ENCODE measurements at regions not wholly inside any gene's neighbourhood (a gene's known extent, or its start where the extent isn't known, plus 50 kb on each side); places are given as distances from the start of the nearest gene placed in this dataset.

- H3K9me2 ChIP-seq (replicated peaks; ENCODE audit: control insufficient read depth, low read length) = no peaks in the 10 kb centered on the region
- H3K9me3 ChIP-seq (ENCODE audit: control insufficient read depth, insufficient read depth, low read length) = no peaks in the 10 kb centered on the region
- H4K20me1 ChIP-seq (ENCODE audit: control insufficient read depth, insufficient read depth, low read depth, low read length) = no peaks in the 10 kb centered on the region
- H3K79me2 ChIP-seq (ENCODE audit: control insufficient read depth, low read length) = no peaks in the 10 kb centered on the region
- TF ChIP-seq CTCF (IDR thresholded peaks at IDR 0.05; ENCODE audit: low read depth, low read length, poor library complexity, severe bottlenecking) = no peak
- TF ChIP-seq EZH2phosphoT487 (IDR thresholded peaks at IDR 0.05; ENCODE audit: borderline replicate concordance, low read length) = no peak
- no peak overlapping the region for H3K4me3 ChIP-seq (ENCODE audit: low read length)
- H3K27me3 ChIP-seq (ENCODE audit: control insufficient read depth, low read length) = 0 out of 2 replicates have a peak, but pooled peaks cover 3% of the 10 kb centered on the region
- no peaks in the 10 kb centered on the region for H3F3A ChIP-seq (ENCODE audit: control insufficient read depth, insufficient read depth)
- H3K4me1 ChIP-seq (ENCODE audit: control insufficient read depth, low read length) = no peaks in the 10 kb centered on the region
- H3K36me3 ChIP-seq (ENCODE audit: control insufficient read depth, low read length) = no peaks in the 10 kb centered on the region
- H3K4me2 ChIP-seq (ENCODE audit: low read length) = no peak overlapping the region
- no peak overlapping the region for H3K27ac ChIP-seq (ENCODE audit: low read depth, low read length)
Observed at GRCh38 chr3:124582621-124583395, 147.4 kb upstream of the UMPS start.

- Histone ChIP-seq H3K27ac (ENCODE audit: low read depth, low read length) (no peak overlapping the region), H3K27me3 (ENCODE audit: control insufficient read depth, low read length) (0 out of 2 replicates have a peak, but pooled peaks cover 3% of the 10 kb centered on the region), H3K9me2 (replicated peaks; ENCODE audit: control insufficient read depth, low read length) (no peaks in the 10 kb centered on the region), H3K36me3 (ENCODE audit: control insufficient read depth, low read length) (no peaks in the 10 kb centered on the region), H3K9me3 (ENCODE audit: control insufficient read depth, insufficient read depth, low read length) (no peaks in the 10 kb centered on the region), H3F3A (ENCODE audit: control insufficient read depth, insufficient read depth) (no peaks in the 10 kb centered on the region), H3K79me2 (ENCODE audit: control insufficient read depth, low read length) (no peaks in the 10 kb centered on the region), H3K4me2 (ENCODE audit: low read length) (no peak overlapping the region), H3K4me3 (ENCODE audit: low read length) (no peak overlapping the region), H3K4me1 (ENCODE audit: control insufficient read depth, low read length) (no peaks in the 10 kb centered on the region), H4K20me1 (ENCODE audit: control insufficient read depth, insufficient read depth, low read depth, low read length) (no peaks in the 10 kb centered on the region)
- TF ChIP-seq CTCF (IDR thresholded peaks at IDR 0.05; ENCODE audit: low read depth, low read length, poor library complexity, severe bottlenecking) (no peak), EZH2phosphoT487 (IDR thresholded peaks at IDR 0.05; ENCODE audit: borderline replicate concordance, low read length) (no peak)
Observed at GRCh38 chr3:124584245-124584551, 146.1 kb upstream of the UMPS start.

GRCh38 chr3:124584552-124585391 lies 145.5 kb upstream of the UMPS start:
- Histone ChIP-seq H3K9me3 (ENCODE audit: control insufficient read depth, insufficient read depth, low read length) (no peaks in the 10 kb centered on the region), H3F3A (ENCODE audit: control insufficient read depth, insufficient read depth) (no peaks in the 10 kb centered on the region), H4K20me1 (ENCODE audit: control insufficient read depth, insufficient read depth, low read depth, low read length) (no peaks in the 10 kb centered on the region), H3K36me3 (ENCODE audit: control insufficient read depth, low read length) (no peaks in the 10 kb centered on the region), H3K9me2 (replicated peaks; ENCODE audit: control insufficient read depth, low read length) (no peaks in the 10 kb centered on the region), H3K27ac (ENCODE audit: low read depth, low read length) (no peak overlapping the region), H3K79me2 (ENCODE audit: control insufficient read depth, low read length) (no peaks in the 10 kb centered on the region), H3K4me2 (ENCODE audit: low read length) (no peak overlapping the region), H3K4me3 (ENCODE audit: low read length) (no peak overlapping the region), H3K27me3 (ENCODE audit: control insufficient read depth, low read length) (0 out of 2 replicates have a peak, but pooled peaks cover 3% of the 10 kb centered on the region), H3K4me1 (ENCODE audit: control insufficient read depth, low read length) (no peaks in the 10 kb centered on the region)
- TF ChIP-seq CTCF (IDR thresholded peaks at IDR 0.05; ENCODE audit: low read depth, low read length, poor library complexity, severe bottlenecking) (no peak), EZH2phosphoT487 (IDR thresholded peaks at IDR 0.05; ENCODE audit: borderline replicate concordance, low read length) (no peak)

Data from DOHH2 (cell line).